ENCODE measurements at regions not wholly inside any gene's neighbourhood (a gene's known extent, or its start where the extent isn't known, plus 50 kb on each side); places are given as distances from the start of the nearest gene placed in this dataset.

GRCh38 chr1:178572604-178573003 is 59.7 kb downstream of the TEX35 start:
- H3K4me3 ChIP-seq (ENCODE audit: low read length) = no peak overlapping the region
- H3K27me3 ChIP-seq (ENCODE audit: control insufficient read depth, insufficient read depth, low read length) = no peaks in the 10 kb centered on the region
- no peak overlapping the region for H3K9ac ChIP-seq (ENCODE audit: low read length)
- no peaks in the 10 kb centered on the region for H3K9me3 ChIP-seq (ENCODE audit: control insufficient read depth, low read length)
- no peaks in the 10 kb centered on the region for H3K36me3 ChIP-seq (ENCODE audit: control insufficient read depth, insufficient read depth, low read length)
- H3K4me1 ChIP-seq (ENCODE audit: control insufficient read depth, insufficient read depth, low read length) = no peaks in the 10 kb centered on the region

- Histone ChIP-seq H3K36me3 (ENCODE audit: control insufficient read depth, insufficient read depth, low read length) (no peaks in the 10 kb centered on the region), H3K9me3 (ENCODE audit: control insufficient read depth, low read length) (no peaks in the 10 kb centered on the region), H3K9ac (ENCODE audit: low read length) (no peak overlapping the region), H3K4me1 (ENCODE audit: control insufficient read depth, insufficient read depth, low read length) (no peaks in the 10 kb centered on the region), H3K4me3 (ENCODE audit: low read length) (no peak overlapping the region), H3K27me3 (ENCODE audit: control insufficient read depth, insufficient read depth, low read length) (no peaks in the 10 kb centered on the region)
Observed at GRCh38 chr1:178573330-178573729, 60.4 kb downstream of the TEX35 start.

- H3K27me3 ChIP-seq (ENCODE audit: control insufficient read depth, insufficient read depth, low read length) = no peaks in the 10 kb centered on the region
- H3K9me3 ChIP-seq (ENCODE audit: control insufficient read depth, low read length) = no peaks in the 10 kb centered on the region
- H3K4me1 ChIP-seq (ENCODE audit: control insufficient read depth, insufficient read depth, low read length) = no peaks in the 10 kb centered on the region
- no peak overlapping the region for H3K9ac ChIP-seq (ENCODE audit: low read length)
- H3K36me3 ChIP-seq (ENCODE audit: control insufficient read depth, insufficient read depth, low read length) = no peaks in the 10 kb centered on the region
- H3K4me3 ChIP-seq (ENCODE audit: low read length) = no peak overlapping the region
Observed at GRCh38 chr1:178574345-178574744, 61.4 kb downstream of the TEX35 start.

GRCh38 chr1:178575611-178576361 is 62.9 kb downstream of the TEX35 start:
- H3K4me3 ChIP-seq (ENCODE audit: low read length) = no peak overlapping the region
- no peaks in the 10 kb centered on the region for H3K36me3 ChIP-seq (ENCODE audit: control insufficient read depth, insufficient read depth, low read length)
- no peak overlapping the region for H3K9ac ChIP-seq (ENCODE audit: low read length)
- H3K4me1 ChIP-seq (ENCODE audit: control insufficient read depth, insufficient read depth, low read length) = no peaks in the 10 kb centered on the region
- H3K27me3 ChIP-seq (ENCODE audit: control insufficient read depth, insufficient read depth, low read length) = no peaks in the 10 kb centered on the region
- no peaks in the 10 kb centered on the region for H3K9me3 ChIP-seq (ENCODE audit: control insufficient read depth, low read length)

- no peaks in the 10 kb centered on the region for H3K4me1 ChIP-seq (ENCODE audit: control insufficient read depth, insufficient read depth, low read length)
- H3K9me3 ChIP-seq (ENCODE audit: control insufficient read depth, low read length) = no peaks in the 10 kb centered on the region
- no peaks in the 10 kb centered on the region for H3K27me3 ChIP-seq (ENCODE audit: control insufficient read depth, insufficient read depth, low read length)
- H3K36me3 ChIP-seq (ENCODE audit: control insufficient read depth, insufficient read depth, low read length) = no peaks in the 10 kb centered on the region
- H3K9ac ChIP-seq (ENCODE audit: low read length) = no peak overlapping the region
- H3K4me3 ChIP-seq (ENCODE audit: low read length) = no peak overlapping the region
Observed at GRCh38 chr1:178576841-178577240, 63.9 kb downstream of the TEX35 start.

DNA sequence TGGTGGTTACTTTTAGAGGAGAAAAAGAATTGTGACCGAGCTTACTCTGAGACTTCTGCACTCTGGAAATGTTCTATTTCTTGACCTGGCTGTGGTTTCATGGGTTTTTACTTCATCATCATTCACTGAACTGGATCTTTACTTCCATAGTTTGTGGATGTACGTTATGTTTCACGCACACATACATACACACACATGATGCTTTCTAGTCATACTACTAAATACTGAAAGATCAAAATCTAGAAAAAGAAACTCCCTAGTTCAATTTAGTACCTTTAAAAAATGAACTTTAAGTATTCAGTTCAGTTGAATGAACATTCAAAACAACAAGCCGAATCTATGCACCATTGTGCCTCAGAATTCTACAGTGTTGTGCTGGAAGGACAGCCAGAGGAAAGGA is 65.0 kb downstream of the TEX35 start:
- no peaks in the 10 kb centered on the region for H3K27me3 ChIP-seq (ENCODE audit: control insufficient read depth, insufficient read depth, low read length)
- H3K4me1 ChIP-seq (ENCODE audit: control insufficient read depth, insufficient read depth, low read length) = no peaks in the 10 kb centered on the region
- H3K4me3 ChIP-seq (ENCODE audit: low read length) = no peak overlapping the region
- no peak overlapping the region for H3K9ac ChIP-seq (ENCODE audit: low read length)
- H3K9me3 ChIP-seq (ENCODE audit: control insufficient read depth, low read length) = no peaks in the 10 kb centered on the region
- H3K36me3 ChIP-seq (ENCODE audit: control insufficient read depth, insufficient read depth, low read length) = no peaks in the 10 kb centered on the region

- H3K4me3 ChIP-seq (ENCODE audit: low read length) = no peak overlapping the region
- H3K9me3 ChIP-seq (ENCODE audit: control insufficient read depth, low read length) = no peaks in the 10 kb centered on the region
- no peak overlapping the region for H3K9ac ChIP-seq (ENCODE audit: low read length)
- H3K4me1 ChIP-seq (ENCODE audit: control insufficient read depth, insufficient read depth, low read length) = no peaks in the 10 kb centered on the region
- no peaks in the 10 kb centered on the region for H3K27me3 ChIP-seq (ENCODE audit: control insufficient read depth, insufficient read depth, low read length)
- no peaks in the 10 kb centered on the region for H3K36me3 ChIP-seq (ENCODE audit: control insufficient read depth, insufficient read depth, low read length)
Observed at GRCh38 chr1:178578541-178578940, 65.6 kb downstream of the TEX35 start.

GRCh38 chr1:178579095-178579494 is 66.2 kb downstream of the TEX35 start:
- H3K36me3 ChIP-seq (ENCODE audit: control insufficient read depth, insufficient read depth, low read length) = no peaks in the 10 kb centered on the region
- H3K4me3 ChIP-seq (ENCODE audit: low read length) = no peak overlapping the region
- no peak overlapping the region for H3K9ac ChIP-seq (ENCODE audit: low read length)

DNA sequence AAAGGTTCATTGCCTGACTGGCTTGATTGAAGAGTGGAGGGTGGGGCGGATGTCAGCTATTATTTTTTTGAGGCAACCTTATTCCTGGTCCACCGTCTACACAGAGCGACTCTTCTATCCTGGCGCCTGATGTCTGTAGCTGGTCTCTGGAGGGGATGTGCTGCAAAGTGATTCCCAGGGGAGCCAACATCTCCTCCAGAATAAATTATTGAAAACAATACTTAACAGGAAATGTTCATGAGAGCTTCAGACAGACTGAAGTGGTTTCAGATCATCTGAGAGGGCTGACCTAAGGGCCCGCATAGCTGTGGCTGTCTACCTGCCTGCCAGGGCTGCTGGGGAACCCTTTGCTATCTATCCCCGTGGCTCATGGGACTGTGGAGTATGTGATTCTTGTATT is 66.7 kb downstream of the TEX35 start:
- H3K4me1 ChIP-seq (ENCODE audit: control insufficient read depth, insufficient read depth, low read length) = no peaks in the 10 kb centered on the region
- H3K27me3 ChIP-seq (ENCODE audit: control insufficient read depth, insufficient read depth, low read length) = no peaks in the 10 kb centered on the region
- H3K9ac ChIP-seq (ENCODE audit: low read length) = no peak overlapping the region
- H3K36me3 ChIP-seq (ENCODE audit: control insufficient read depth, insufficient read depth, low read length) = no peaks in the 10 kb centered on the region
- no peak overlapping the region for H3K4me3 ChIP-seq (ENCODE audit: low read length)
- H3K9me3 ChIP-seq (ENCODE audit: control insufficient read depth, low read length) = no peaks in the 10 kb centered on the region

More at GRCh38 chr1:178579095-178579494, 66.2 kb downstream of the TEX35 start:
- no peaks in the 10 kb centered on the region for H3K9me3 ChIP-seq (ENCODE audit: control insufficient read depth, low read length)
- no peaks in the 10 kb centered on the region for H3K4me1 ChIP-seq (ENCODE audit: control insufficient read depth, insufficient read depth, low read length)
- H3K27me3 ChIP-seq (ENCODE audit: control insufficient read depth, insufficient read depth, low read length) = no peaks in the 10 kb centered on the region

DNA sequence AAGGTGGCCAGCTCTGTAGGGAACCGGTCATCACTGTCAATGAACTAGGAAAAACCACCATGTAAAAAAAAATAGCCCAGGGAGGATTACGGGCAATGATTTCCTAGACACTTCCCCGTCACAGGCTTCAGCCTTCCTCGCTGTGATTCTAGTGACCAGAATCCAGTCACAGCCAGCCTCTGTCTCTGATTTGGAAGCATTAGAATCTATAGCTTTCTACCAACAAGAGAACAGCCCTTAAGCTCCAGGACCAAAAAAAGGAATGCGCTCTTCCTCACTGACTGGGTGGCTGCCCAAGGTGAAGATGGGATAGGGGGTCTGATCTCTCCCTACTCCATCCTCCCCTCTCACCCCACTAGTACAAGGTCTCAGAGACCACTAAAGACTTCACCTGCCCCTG is 67.2 kb downstream of the TEX35 start:
- Histone ChIP-seq H3K4me3 (ENCODE audit: low read length) (no peak overlapping the region), H3K9ac (ENCODE audit: low read length) (no peak overlapping the region), H3K4me1 (ENCODE audit: control insufficient read depth, insufficient read depth, low read length) (no peaks in the 10 kb centered on the region), H3K27me3 (ENCODE audit: control insufficient read depth, insufficient read depth, low read length) (no peaks in the 10 kb centered on the region), H3K36me3 (ENCODE audit: control insufficient read depth, insufficient read depth, low read length) (no peaks in the 10 kb centered on the region), H3K9me3 (ENCODE audit: control insufficient read depth, low read length) (no peaks in the 10 kb centered on the region)

- no peaks in the 10 kb centered on the region for H3K4me1 ChIP-seq (ENCODE audit: control insufficient read depth, insufficient read depth, low read length)
- H3K27me3 ChIP-seq (ENCODE audit: control insufficient read depth, insufficient read depth, low read length) = no peaks in the 10 kb centered on the region
- no peak overlapping the region for H3K4me3 ChIP-seq (ENCODE audit: low read length)
- H3K36me3 ChIP-seq (ENCODE audit: control insufficient read depth, insufficient read depth, low read length) = no peaks in the 10 kb centered on the region
- H3K9me3 ChIP-seq (ENCODE audit: control insufficient read depth, low read length) = no peaks in the 10 kb centered on the region
- no peak overlapping the region for H3K9ac ChIP-seq (ENCODE audit: low read length)
Observed at GRCh38 chr1:178580876-178581275, 68.0 kb downstream of the TEX35 start.

- Histone ChIP-seq H3K4me1 (ENCODE audit: control insufficient read depth, insufficient read depth, low read length) (no peaks in the 10 kb centered on the region), H3K27me3 (ENCODE audit: control insufficient read depth, insufficient read depth, low read length) (no peaks in the 10 kb centered on the region), H3K9me3 (ENCODE audit: control insufficient read depth, low read length) (no peaks in the 10 kb centered on the region), H3K36me3 (ENCODE audit: control insufficient read depth, insufficient read depth, low read length) (no peaks in the 10 kb centered on the region), H3K4me3 (ENCODE audit: low read length) (no peak overlapping the region), H3K9ac (ENCODE audit: low read length) (no peak overlapping the region)
Observed at GRCh38 chr1:178581351-178582303, 68.7 kb downstream of the TEX35 start.

Measured in mucosa of stomach (tissue), 1 donor.